ENCODE measurements at regions not wholly inside any gene's neighbourhood (a gene's known extent, or its start where the extent isn't known, plus 50 kb on each side); places are given as distances from the start of the nearest gene placed in this dataset.

- H3K4me3 ChIP-seq (ENCODE audit: low read length), result no peak overlapping the region
- peak; percentile 13 for DNase-seq (ENCODE audit: low read depth)
- peak; percentile 31 for TF ChIP-seq CTCF (IDR thresholded peaks at IDR 0.05; ENCODE audit: insufficient read depth, low read depth, low read length, missing control alignments)
Observed at GRCh38 chrX:147838465-147839131, 73.1 kb upstream of the FMR1 start.

GRCh38 chrX:147846676-147847075 is 65.0 kb upstream of the FMR1 start:
- TF ChIP-seq CTCF (IDR thresholded peaks at IDR 0.05; ENCODE audit: insufficient read depth, low read depth, low read length, missing control alignments), result no peak
- no peak overlapping the region for H3K4me3 ChIP-seq (ENCODE audit: low read length)
- no peak for DNase-seq (ENCODE audit: low read depth)

- no peak for TF ChIP-seq CTCF (IDR thresholded peaks at IDR 0.05; ENCODE audit: insufficient read depth, low read depth, low read length, missing control alignments)
- DNase-seq (ENCODE audit: low read depth), result no peak
Observed at GRCh38 chrX:147847999-147848398, 63.7 kb upstream of the FMR1 start.

GRCh38 chrX:147848543-147849443 is 62.9 kb upstream of the FMR1 start:
- no peak for TF ChIP-seq CTCF (IDR thresholded peaks at IDR 0.05; ENCODE audit: insufficient read depth, low read depth, low read length, missing control alignments)
- DNase-seq (ENCODE audit: low read depth), result no peak
- H3K4me3 ChIP-seq (ENCODE audit: low read length), result no peak overlapping the region

More at GRCh38 chrX:147847999-147848398, 63.7 kb upstream of the FMR1 start:
- no peak overlapping the region for H3K4me3 ChIP-seq (ENCODE audit: low read length)

- no peak for TF ChIP-seq CTCF (IDR thresholded peaks at IDR 0.05; ENCODE audit: insufficient read depth, low read depth, low read length, missing control alignments)
- DNase-seq (ENCODE audit: low read depth), result no peak
Observed at GRCh38 chrX:147850875-147851274, 60.8 kb upstream of the FMR1 start.

GRCh38 chrX:147853701-147854100 is 58.0 kb upstream of the FMR1 start:
- DNase-seq (ENCODE audit: low read depth), result no peak
- no peak for TF ChIP-seq CTCF (IDR thresholded peaks at IDR 0.05; ENCODE audit: insufficient read depth, low read depth, low read length, missing control alignments)
- no peak overlapping the region for H3K4me3 ChIP-seq (ENCODE audit: low read length)

More at GRCh38 chrX:147850875-147851274, 60.8 kb upstream of the FMR1 start:
- no peak overlapping the region for H3K4me3 ChIP-seq (ENCODE audit: low read length)

Measured in epithelial cell of esophagus (primary cell).